Fibroblast of lung (primary cell): ENCODE measurements at regions not wholly inside any gene's neighbourhood (a gene's known extent, or its start where the extent isn't known, plus 50 kb on each side); places are given as distances from the start of the nearest gene placed in this dataset.

Experiments used
- CTCF ChIP-seq, 2 donors: IDR thresholded peaks in 1 of 2; conservative IDR thresholded peaks in 1 of 2; 1 replicate in 1 of 2; 2 replicates in 1 of 2; pipeline ENCODE4 v1.5.1; 2011 to 2012; ENCODE audit warnings: low read length in 2 of 2, control low read depth in 1 of 2, inconsistent platforms in 1 of 2, low read depth in 1 of 2, mild to moderate bottlenecking in 1 of 2
- EZH2 ChIP-seq: IDR thresholded peaks from 2 replicates; pipeline ENCODE4 v1.5.1; 2012; ENCODE audit warnings: low read length, control low read depth, mild to moderate bottlenecking; ENCODE audit errors: missing control alignments

GRCh38 chr3:66907136-66907535 lies 91.0 kb upstream of the KBTBD8 start:
- no peak for TF ChIP-seq CTCF (conservative IDR thresholded peaks at IDR 0.05 in 1 of 2, IDR thresholded peaks at IDR 0.05 in 1 of 2; ENCODE audit: low read depth in 1 of 2, low read length in 2 of 2)
- no peak for TF ChIP-seq EZH2
